Kidney tubule cell (primary cell): ENCODE measurements at regions not wholly inside any gene's neighbourhood (a gene's known extent, or its start where the extent isn't known, plus 50 kb on each side); places are given as distances from the start of the nearest gene placed in this dataset.
"Not testable (repeated sequence)": the region's sequence is repeated elsewhere in the genome, so short reads cannot be mapped to it uniquely, and the experiment has no call there.

Experiments
- DNase-seq: peaks from one replicate; pipeline ENCODE4 v3.0.0-alpha.2; 2018; ENCODE audit warnings: low spot score

DNA sequence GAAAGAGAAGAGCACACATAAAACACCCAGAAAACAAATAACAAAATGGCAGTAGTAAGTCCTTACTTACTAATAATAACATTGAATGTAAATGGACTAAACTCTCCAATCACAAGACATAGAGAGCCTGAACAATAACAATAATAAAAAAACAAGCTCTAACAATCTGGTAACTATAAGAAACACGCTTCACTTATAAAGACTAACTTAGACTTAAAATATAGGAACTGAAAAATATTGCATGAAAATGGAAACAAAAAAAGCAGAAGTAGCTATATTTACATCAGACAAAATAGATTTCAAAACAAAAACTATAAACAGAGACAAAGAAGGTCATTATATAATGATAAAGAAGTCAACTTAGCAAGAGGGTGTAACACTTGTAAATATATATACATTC is 83.1 kb upstream of the LYPLAL1 start:
- DNase-seq, result no peak

GRCh38 chr1:219092206-219092605 is 81.5 kb upstream of the LYPLAL1 start:
- DNase-seq, result no peak

GRCh38 chr1:219099307-219099706 is 74.4 kb upstream of the LYPLAL1 start:
- no peak for DNase-seq

GRCh38 chr1:219100059-219100458 is 73.6 kb upstream of the LYPLAL1 start:
- no peak for DNase-seq

DNA sequence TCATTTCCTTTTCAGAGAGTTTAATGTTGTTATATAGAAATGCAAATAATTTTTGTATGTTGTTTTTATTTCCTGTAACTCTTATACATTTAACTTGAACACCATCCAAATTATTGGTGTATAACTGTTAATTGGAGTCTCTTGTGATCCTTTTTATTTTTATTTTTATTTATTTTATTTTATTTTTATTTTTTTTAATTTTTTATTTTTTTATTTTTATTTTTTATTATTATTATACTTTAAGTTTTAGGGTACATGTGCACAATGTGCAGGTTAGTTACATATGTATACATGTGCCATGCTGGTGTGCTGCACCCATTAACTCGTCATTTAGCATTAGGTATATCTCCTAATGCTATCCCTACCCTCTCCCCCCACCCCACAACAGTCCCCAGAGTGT is 71.2 kb upstream of the LYPLAL1 start:
- not testable (repeated sequence) for DNase-seq

DNA sequence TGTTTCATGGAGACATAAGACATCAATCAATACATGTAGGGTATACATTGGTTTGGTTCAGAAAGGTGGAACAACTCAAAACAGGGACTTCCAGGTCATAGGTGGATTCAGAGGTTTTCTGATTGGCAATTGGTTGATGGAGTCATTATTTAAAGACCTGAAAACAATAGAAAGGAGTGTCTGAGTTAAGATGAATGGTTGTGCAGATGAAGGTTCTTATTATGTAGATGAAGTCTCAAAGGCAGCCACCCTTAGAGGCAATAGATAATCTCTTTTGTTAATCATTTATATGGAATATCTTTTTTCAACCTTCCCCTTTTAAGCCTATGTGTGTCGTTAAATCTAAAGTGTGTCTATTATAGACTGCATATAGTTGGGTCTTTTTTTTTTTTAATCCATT is 67.8 kb upstream of the LYPLAL1 start:
- DNase-seq, result no peak

- no peak for DNase-seq
Observed at GRCh38 chr1:219109424-219110018, 64.2 kb upstream of the LYPLAL1 start.

DNA sequence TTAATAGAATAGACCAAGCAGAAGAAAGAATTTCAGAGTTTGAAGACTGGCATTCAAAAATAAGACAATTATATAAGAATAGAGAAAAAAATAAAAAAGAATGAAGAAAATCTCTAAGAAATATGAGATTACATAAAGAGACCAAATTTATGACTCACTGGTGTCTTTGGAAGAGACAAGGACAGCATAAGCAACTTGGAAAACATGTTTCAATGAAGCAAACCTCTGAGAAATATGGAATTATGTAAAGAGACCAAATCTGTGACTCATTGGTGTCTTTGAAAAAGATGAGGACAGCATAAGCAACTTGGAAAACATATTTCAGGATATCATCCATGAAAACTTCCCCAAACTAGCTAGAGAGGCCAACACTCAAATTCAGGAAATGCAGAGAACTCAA is 60.4 kb upstream of the LYPLAL1 start:
- DNase-seq, result no peak

DNA sequence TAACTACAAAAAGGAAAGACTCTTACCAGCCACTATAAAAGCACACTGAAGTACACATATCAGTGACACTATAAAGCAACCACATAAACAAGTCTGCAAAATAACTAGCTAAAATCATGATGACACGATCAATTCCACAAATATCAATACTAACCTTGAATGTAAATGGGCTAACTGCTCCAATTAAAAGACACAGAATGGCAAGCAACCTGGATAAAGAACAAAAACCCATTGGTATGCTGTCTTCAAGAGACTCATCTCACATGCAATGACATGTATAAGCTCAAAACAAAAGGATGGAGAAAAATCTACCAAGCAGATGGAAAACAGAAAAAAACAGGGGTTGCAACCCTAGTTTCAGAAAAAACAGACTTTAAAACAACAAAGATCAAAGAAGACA is 59.7 kb upstream of the LYPLAL1 start:
- no peak for DNase-seq

GRCh38 chr1:219119839-219120238 is 53.8 kb upstream of the LYPLAL1 start:
- no peak for DNase-seq

GRCh38 chr1:219120624-219121544 is 52.8 kb upstream of the LYPLAL1 start:
- DNase-seq, result no peak

DNA sequence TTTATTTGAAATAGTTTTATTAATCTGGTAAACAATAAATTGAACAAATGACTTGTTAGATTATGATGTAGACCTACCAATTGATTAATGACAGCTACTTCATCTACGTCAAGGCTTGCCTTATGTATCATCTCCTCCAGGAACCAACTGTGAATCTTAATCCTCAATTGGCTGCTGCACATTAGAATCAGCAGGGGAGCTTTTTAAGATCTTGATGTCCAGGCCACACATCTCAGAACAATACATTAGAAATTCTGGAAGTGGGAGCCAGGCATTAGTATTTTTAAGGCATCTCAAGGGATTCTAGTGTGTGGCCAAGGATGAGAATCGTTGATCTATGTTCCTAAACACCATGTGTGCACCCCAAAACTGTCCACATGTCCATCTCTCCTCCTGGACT is 52.0 kb upstream of the LYPLAL1 start:
- no peak for DNase-seq

DNA sequence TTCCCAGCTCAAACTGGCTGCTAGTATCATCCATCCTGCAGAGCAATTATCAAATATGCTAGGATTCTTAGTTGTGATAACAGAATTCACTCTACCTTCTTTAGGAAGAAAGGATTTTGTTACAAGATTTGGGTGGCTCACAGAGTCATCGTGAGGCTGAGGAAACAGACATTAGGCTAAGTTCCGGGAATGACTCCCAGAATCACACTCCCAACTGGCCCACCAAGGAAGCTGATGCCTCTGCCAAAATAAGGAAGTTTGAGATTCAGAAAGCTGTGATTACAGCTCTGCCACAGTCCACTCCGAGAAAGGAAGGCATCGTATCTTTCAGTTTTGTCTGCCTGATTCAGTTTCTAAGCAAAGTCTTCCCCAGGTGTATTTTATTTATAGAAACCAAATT is 50.6 kb upstream of the LYPLAL1 start:
- DNase-seq, result no peak
